GM15510 (cell line): ENCODE measurements at regions not wholly inside any gene's neighbourhood (a gene's known extent, or its start where the extent isn't known, plus 50 kb on each side); places are given as distances from the start of the nearest gene placed in this dataset.

Source experiments
- POLR2A ChIP-seq: IDR thresholded peaks from 3 replicates; pipeline ENCODE4 v1.6.1; 2011; ENCODE audit warnings: borderline replicate concordance; ENCODE audit not compliant: insufficient read length; ENCODE audit errors: extremely low read depth

GRCh38 chr22:47552541-47553205, 790.2 kb downstream of the TBC1D22A start:
- no peak for TF ChIP-seq POLR2A

- TF ChIP-seq POLR2A, result no peak
These were observed 789.6 kb downstream of the TBC1D22A start for GRCh38 chr22:47552024-47552423.

- TF ChIP-seq POLR2A, result no peak
These were observed 789.0 kb downstream of the TBC1D22A start for GRCh38 chr22:47551431-47551775.

- no peak for TF ChIP-seq POLR2A
These were observed 788.3 kb downstream of the TBC1D22A start for GRCh38 chr22:47550524-47551430.

- no peak for TF ChIP-seq POLR2A
These were observed 787.4 kb downstream of the TBC1D22A start for GRCh38 chr22:47549741-47550340.

GRCh38 chr22:47548953-47549740, 786.7 kb downstream of the TBC1D22A start:
- TF ChIP-seq POLR2A, result no peak

GRCh38 chr22:47547881-47548650, 785.6 kb downstream of the TBC1D22A start:
- TF ChIP-seq POLR2A, result no peak

- no peak for TF ChIP-seq POLR2A
These were observed 784.8 kb downstream of the TBC1D22A start for GRCh38 chr22:47547239-47547661.

- no peak for TF ChIP-seq POLR2A
These were observed 782.2 kb downstream of the TBC1D22A start for GRCh38 chr22:47544696-47545095.

- TF ChIP-seq POLR2A, result no peak
These were observed 781.0 kb downstream of the TBC1D22A start for GRCh38 chr22:47543447-47543846.

GRCh38 chr22:47540011-47540410, 777.6 kb downstream of the TBC1D22A start:
- TF ChIP-seq POLR2A, result no peak

- no peak for TF ChIP-seq POLR2A
These were observed 776.9 kb downstream of the TBC1D22A start for GRCh38 chr22:47539374-47539773.

- no peak for TF ChIP-seq POLR2A
These were observed 773.2 kb downstream of the TBC1D22A start for GRCh38 chr22:47535681-47536080.
